SK-N-SH (cell line): ENCODE measurements at regions not wholly inside any gene's neighbourhood (a gene's known extent, or its start where the extent isn't known, plus 50 kb on each side); places are given as distances from the start of the nearest gene placed in this dataset.

Source experiments
- CHD2 ChIP-seq: fragments of 150-350 bp; IDR thresholded peaks from 2 replicates; pipeline ENCODE4 v1.6.1; 2018; ENCODE audit warnings: low read length; ENCODE audit not compliant: partially characterized antibody
- EP300 ChIP-seq, 2 experiments: IDR thresholded peaks; 2 replicates each; pipeline versions ENCODE4 v1.4.0 to v1.6.1; 2012; ENCODE audit warnings: borderline replicate concordance in 1 of 2, low read depth in 1 of 2, low read length in 1 of 2
- GATA2 ChIP-seq: sonication (generic); formaldehyde crosslinking; IDR thresholded peaks from 2 replicates; pipeline ENCODE4 v1.5.0; 2020; ENCODE audit warnings: mild to moderate bottlenecking, missing genetic modification reagents
- MXI1 ChIP-seq: IDR thresholded peaks from 2 replicates; pipeline ENCODE4 v1.6.1; 2012; ENCODE audit warnings: mild to moderate bottlenecking, low read depth, low read length, improper control_type of control experiment
- RAD21 ChIP-seq: IDR thresholded peaks from 2 replicates; pipeline ENCODE4 v1.6.1; 2012; ENCODE audit warnings: mild to moderate bottlenecking, low read length
- YY1 ChIP-seq: IDR thresholded peaks from 2 replicates; pipeline ENCODE4 v1.4.0; 2012; ENCODE audit warnings: low read depth, mild to moderate bottlenecking
- TF ChIP-seq, protein P1 (sequence below): fragments of 200-600 bp; sonication (generic); IDR thresholded peaks from 2 replicates; pipeline ENCODE4 v1.6.1; 2017; ENCODE audit warnings: antibody characterized with exemption, mild to moderate bottlenecking, moderate library complexity

DNA sequence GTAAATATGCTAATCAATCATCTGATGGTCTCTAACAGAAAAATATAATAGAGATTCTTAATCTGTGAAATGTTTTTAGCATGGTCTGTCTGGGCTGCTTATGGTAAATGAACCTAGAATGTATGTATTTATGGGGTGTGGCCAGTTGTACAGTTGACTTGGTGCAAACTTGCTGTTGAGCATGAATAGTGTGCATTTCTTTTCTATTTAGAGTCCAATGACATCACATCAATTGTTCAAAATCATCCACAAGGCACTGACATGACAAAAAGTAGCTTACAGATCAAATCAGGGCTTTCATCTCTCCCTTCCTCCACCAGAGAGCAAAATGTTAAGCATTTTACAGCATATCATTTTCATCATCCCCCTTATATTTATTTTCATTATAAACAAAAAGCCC is 1010.3 kb downstream of the KCNT2 start:
- TF ChIP-seq RAD21 (no peak), YY1 (no peak), CHD2 (no peak), EP300 (IDR thresholded peaks at IDR 0.05; ENCODE audit: borderline replicate concordance in 1 of 2, low read depth in 1 of 2, low read length in 1 of 2) (no peak), MXI1 (no peak), GATA2 (CRISPR knock-in tag) (no peak)
- TF ChIP-seq, protein P1, sequence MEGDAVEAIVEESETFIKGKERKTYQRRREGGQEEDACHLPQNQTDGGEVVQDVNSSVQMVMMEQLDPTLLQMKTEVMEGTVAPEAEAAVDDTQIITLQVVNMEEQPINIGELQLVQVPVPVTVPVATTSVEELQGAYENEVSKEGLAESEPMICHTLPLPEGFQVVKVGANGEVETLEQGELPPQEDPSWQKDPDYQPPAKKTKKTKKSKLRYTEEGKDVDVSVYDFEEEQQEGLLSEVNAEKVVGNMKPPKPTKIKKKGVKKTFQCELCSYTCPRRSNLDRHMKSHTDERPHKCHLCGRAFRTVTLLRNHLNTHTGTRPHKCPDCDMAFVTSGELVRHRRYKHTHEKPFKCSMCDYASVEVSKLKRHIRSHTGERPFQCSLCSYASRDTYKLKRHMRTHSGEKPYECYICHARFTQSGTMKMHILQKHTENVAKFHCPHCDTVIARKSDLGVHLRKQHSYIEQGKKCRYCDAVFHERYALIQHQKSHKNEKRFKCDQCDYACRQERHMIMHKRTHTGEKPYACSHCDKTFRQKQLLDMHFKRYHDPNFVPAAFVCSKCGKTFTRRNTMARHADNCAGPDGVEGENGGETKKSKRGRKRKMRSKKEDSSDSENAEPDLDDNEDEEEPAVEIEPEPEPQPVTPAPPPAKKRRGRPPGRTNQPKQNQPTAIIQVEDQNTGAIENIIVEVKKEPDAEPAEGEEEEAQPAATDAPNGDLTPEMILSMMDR, result no peak
